Uterus (tissue), 3 donors: ENCODE measurements at regions not wholly inside any gene's neighbourhood (a gene's known extent, or its start where the extent isn't known, plus 50 kb on each side); places are given as distances from the start of the nearest gene placed in this dataset.

Experiments used
- DNase-seq, 2 donors: peaks; one replicate each; pipeline ENCODE4 v3.0.0-alpha.2; 2019 to 2020
- H3K27ac ChIP-seq, 2 donors: fragments of 200-600 bp; sonication (generic); 1 replicate in 1 of 2; 2 replicates in 1 of 2; pipeline ENCODE4 v1.5.1; 2016 to 2018
- H3K27me3 ChIP-seq, 2 donors: fragments of 200-600 bp; sonication (generic); one replicate each; pipeline ENCODE4 v1.5.1; 2018 to 2019; ENCODE audit warnings: control low read depth in 1 of 2
- H3K36me3 ChIP-seq, 2 donors: fragments of 200-600 bp; sonication (generic); one replicate each; pipeline ENCODE4 v1.5.1; 2019; ENCODE audit warnings: control low read depth in 1 of 2
- H3K4me1 ChIP-seq, 2 donors: fragments of 200-600 bp; sonication (generic); one replicate each; pipeline ENCODE4 v1.5.1; 2018 to 2019; ENCODE audit warnings: control low read depth in 1 of 2
- H3K4me3 ChIP-seq, 2 donors: fragments of 200-600 bp; sonication (generic); 1 replicate in 1 of 2; 2 replicates in 1 of 2; pipeline ENCODE4 v1.5.1; 2018 to 2019; ENCODE audit warnings: mild to moderate bottlenecking in 1 of 2
- H3K9me3 ChIP-seq, 2 donors: fragments of 200-600 bp; sonication (generic); one replicate each; pipeline ENCODE4 v1.5.1; 2019; ENCODE audit warnings: control low read depth in 1 of 2
- POLR2A ChIP-seq, 2 donors: fragments of 450-650 bp; IDR thresholded peaks; one replicate each; pipeline ENCODE4 v1.6.1; 2016; ENCODE audit warnings: antibody characterized with exemption in 2 of 2, mild to moderate bottlenecking in 1 of 2, moderate library complexity in 1 of 2
- intact Hi-C: fragments of 100-400 bp; cut with DNase I; formaldehyde crosslinking; loops from one replicate; pipeline ENCODE4 v1.15.1; 2023; ENCODE audit warnings: low total_unique reads
- TF ChIP-seq, protein P1 (sequence below), 4 experiments: fragments of 200-600 bp in 2 of 4; fragments of 450-650 bp in 2 of 4; sonication (generic) in 2 of 4; IDR thresholded peaks; one replicate each; pipeline ENCODE4 v1.5.1; 2016 to 2019; ENCODE audit warnings: antibody characterized with exemption in 4 of 4, mild to moderate bottlenecking in 2 of 4, moderate library complexity in 1 of 4
- donor health status: DM: yes; HTN: yes; CAD: no.

DNA sequence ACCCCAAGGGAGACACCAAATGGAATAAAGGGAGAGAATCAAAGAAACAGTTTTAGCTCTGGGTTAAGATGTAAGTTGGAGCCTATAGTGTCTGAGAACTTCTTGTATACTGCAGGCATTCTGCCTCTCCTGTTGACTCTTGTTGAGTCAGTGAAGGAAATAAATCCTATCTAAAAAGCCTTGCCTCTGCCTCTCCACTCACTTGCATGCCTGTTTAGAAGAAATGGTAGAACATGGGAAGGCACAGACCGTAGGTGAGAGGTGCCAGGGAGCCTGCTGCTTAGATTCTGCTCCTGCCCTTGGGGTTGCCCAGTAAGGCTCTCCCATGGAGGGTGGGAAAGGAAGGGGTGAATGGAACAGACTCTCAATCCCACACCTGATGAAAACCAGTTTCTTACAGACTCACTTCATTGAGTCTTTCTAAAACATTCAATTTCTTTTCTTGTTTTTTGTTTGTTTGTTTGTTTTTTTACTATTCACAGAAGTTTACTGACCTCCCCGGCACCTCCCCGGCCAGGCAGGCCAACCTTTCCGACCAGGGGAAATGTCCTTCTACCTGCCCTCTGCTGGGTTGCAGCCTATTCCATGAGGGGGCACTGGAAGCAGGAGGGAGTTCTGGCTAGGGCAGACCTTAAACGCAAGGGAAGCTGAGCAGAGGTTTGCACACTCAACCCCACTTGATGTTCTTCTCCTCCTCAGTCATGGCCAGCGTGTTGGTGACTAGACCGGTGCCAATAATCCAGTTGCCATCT, 211.7 kb upstream of the WSB1 start:
- intact Hi-C loops = no loop called here
- Histone ChIP-seq H3K4me1 (no peaks in the 10 kb centered on the region), H3K27me3 (no peaks in the 10 kb centered on the region), H3K9me3 (no peaks in the 10 kb centered on the region), H3K36me3 (no peaks in the 10 kb centered on the region), H3K27ac (no peak overlapping the region), H3K4me3 (no peak overlapping the region)
- DNase-seq = no peak
- no peak for TF ChIP-seq POLR2A (IDR thresholded peaks at IDR 0.05)
- TF ChIP-seq, protein P1, sequence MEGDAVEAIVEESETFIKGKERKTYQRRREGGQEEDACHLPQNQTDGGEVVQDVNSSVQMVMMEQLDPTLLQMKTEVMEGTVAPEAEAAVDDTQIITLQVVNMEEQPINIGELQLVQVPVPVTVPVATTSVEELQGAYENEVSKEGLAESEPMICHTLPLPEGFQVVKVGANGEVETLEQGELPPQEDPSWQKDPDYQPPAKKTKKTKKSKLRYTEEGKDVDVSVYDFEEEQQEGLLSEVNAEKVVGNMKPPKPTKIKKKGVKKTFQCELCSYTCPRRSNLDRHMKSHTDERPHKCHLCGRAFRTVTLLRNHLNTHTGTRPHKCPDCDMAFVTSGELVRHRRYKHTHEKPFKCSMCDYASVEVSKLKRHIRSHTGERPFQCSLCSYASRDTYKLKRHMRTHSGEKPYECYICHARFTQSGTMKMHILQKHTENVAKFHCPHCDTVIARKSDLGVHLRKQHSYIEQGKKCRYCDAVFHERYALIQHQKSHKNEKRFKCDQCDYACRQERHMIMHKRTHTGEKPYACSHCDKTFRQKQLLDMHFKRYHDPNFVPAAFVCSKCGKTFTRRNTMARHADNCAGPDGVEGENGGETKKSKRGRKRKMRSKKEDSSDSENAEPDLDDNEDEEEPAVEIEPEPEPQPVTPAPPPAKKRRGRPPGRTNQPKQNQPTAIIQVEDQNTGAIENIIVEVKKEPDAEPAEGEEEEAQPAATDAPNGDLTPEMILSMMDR (IDR thresholded peaks at IDR 0.05) = no peak

DNA sequence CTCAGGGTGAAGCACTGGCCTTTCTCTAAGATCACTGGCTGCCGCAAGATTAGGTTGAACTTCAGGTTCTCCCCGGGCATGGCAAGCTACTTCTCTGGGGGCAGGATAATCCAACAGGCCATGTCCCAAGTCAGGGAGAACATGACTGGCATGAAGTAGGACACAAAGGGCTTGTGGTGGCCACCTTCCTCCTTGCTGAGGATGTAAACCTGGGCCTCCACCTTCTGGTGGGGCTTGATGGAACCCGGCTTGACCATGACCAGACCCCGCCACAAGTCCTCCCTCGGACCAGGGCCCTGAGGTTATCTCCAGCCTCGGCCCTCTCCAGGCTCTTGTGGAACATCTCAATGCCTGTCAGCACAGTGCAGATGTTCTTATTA, 211.1 kb upstream of the WSB1 start:
- DNase-seq = no peak
- intact Hi-C loops = no loop called here
- Histone ChIP-seq H3K4me1 (no peaks in the 10 kb centered on the region), H3K4me3 (no peak overlapping the region), H3K27me3 (no peaks in the 10 kb centered on the region), H3K9me3 (no peaks in the 10 kb centered on the region), H3K36me3 (no peaks in the 10 kb centered on the region), H3K27ac (no peak overlapping the region)
- no peak for TF ChIP-seq POLR2A (IDR thresholded peaks at IDR 0.05)
- TF ChIP-seq, protein P1 (IDR thresholded peaks at IDR 0.05) = no peak

DNA sequence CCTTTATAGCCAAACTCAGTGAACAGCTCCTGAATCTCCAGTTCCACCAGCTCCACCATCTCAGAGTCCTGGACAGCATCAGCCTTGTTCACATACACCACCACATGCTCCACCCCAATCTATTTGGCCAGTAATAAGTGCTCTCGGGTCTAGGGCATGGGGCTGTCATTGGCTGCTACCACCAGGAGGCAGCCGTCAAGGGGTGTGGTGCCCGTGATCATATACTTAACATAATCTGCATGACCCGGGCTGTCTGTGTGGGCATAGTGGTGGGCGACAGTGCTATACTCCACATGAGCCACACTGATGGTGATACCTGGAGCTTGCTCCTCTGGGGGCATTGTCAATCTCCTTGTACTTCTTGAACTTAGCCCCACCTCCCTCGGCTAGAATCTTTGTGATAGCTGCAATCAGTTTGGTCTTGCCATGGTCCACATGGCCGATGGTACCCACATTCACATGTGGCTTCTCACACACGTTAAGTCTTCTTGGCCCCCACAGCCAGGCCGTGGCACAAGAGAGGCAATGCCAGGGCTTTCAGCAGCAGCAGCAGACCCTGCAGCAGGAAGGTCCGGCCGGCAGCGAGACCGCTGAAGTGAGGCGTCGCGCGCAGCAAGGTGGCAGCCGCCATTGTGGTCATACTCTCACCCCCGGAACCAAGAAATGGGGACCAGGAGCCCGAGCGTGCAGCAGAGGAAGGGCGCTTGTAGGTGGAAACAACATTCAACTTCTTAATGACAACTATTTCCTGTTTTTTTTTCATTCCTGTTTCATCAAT, 210.3 kb upstream of the WSB1 start:
- Histone ChIP-seq H3K36me3 (no peaks in the 10 kb centered on the region), H3K4me3 (no peak overlapping the region), H3K9me3 (no peaks in the 10 kb centered on the region), H3K27me3 (no peaks in the 10 kb centered on the region), H3K4me1 (no peaks in the 10 kb centered on the region), H3K27ac (no peak overlapping the region)
- intact Hi-C loops = no loop called here
- no peak for DNase-seq
- TF ChIP-seq POLR2A (IDR thresholded peaks at IDR 0.05) = no peak
- TF ChIP-seq, protein P1 (IDR thresholded peaks at IDR 0.05) = no peak

DNA sequence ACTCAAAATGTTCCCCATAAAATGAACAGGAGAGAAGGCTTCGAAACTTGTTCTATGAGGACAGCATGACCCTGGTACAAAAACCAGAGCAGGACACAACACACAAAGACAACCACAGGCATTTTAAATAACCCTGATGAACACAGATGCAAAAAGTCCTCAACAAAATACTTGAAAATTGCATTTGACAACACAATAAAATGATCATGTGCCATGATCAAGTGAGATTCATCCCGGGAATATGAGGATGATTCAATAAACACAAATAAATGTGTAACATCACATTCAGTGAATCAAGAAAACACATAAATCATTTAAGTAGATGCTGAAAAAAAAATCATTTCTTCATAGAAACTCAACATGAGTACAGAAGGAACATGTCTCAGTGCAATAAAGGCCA, 208.4 kb upstream of the WSB1 start:
- Histone ChIP-seq H3K4me1 (no peaks in the 10 kb centered on the region), H3K4me3 (no peak overlapping the region), H3K36me3 (no peaks in the 10 kb centered on the region), H3K27me3 (no peaks in the 10 kb centered on the region), H3K27ac (no peak overlapping the region), H3K9me3 (no peaks in the 10 kb centered on the region)
- no peak for DNase-seq
- TF ChIP-seq, protein P1 (IDR thresholded peaks at IDR 0.05) = no peak
- TF ChIP-seq POLR2A (IDR thresholded peaks at IDR 0.05) = no peak
- intact Hi-C loops = no loop called here

DNA sequence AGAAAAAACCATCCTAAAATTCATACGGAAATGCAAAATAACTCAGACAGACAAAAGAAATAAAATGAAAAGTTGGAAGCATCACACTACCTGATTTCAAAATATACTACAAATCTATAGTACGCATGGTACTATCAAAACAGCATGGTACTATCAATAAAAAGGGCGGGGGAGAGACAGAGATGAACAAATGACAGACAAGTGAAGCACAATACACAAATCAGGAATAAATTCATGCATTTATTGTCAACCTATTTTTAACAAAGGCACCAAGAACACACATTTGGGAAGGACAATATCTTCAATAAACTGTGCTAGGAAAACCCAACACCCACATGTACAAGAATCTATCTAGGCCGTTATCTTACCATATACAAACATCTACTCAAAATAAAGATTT, 207.4 kb upstream of the WSB1 start:
- intact Hi-C loops = no loop called here
- H3K9me3 ChIP-seq = no peaks in the 10 kb centered on the region
- no peaks in the 10 kb centered on the region for H3K4me1 ChIP-seq
- no peaks in the 10 kb centered on the region for H3K36me3 ChIP-seq
- no peaks in the 10 kb centered on the region for H3K27me3 ChIP-seq
- no peak overlapping the region for H3K4me3 ChIP-seq
- TF ChIP-seq POLR2A (IDR thresholded peaks at IDR 0.05) = no peak
- TF ChIP-seq, protein P1 (IDR thresholded peaks at IDR 0.05) = no peak
- no peak for DNase-seq
- no peak overlapping the region for H3K27ac ChIP-seq
